GM18508 (cell line): ENCODE measurements at regions not wholly inside any gene's neighbourhood (a gene's known extent, or its start where the extent isn't known, plus 50 kb on each side); places are given as distances from the start of the nearest gene placed in this dataset.

ENCODE experiments used
- ATAC-seq: cut with Tn5 transposase; IDR thresholded peaks from one replicate; pipeline ENCODE4 v1.9.1; 2021; ENCODE audit warnings: moderate number of reproducible peaks; ENCODE audit not compliant: insufficient read depth, unreplicated experiment

GRCh38 chr18:10056506-10056905 is 142.7 kb downstream of the VAPA start:
- ATAC-seq, result no peak

GRCh38 chr18:10057401-10057893 is 143.6 kb downstream of the VAPA start:
- no peak for ATAC-seq

- no peak for ATAC-seq
Observed at GRCh38 chr18:10057894-10058791, 144.3 kb downstream of the VAPA start.

GRCh38 chr18:10059610-10060468 is 146.0 kb downstream of the VAPA start:
- ATAC-seq, result no peak

GRCh38 chr18:10060469-10060782 is 146.6 kb downstream of the VAPA start:
- no peak for ATAC-seq

GRCh38 chr18:10060841-10061240 is 147.0 kb downstream of the VAPA start:
- no peak for ATAC-seq

GRCh38 chr18:10061566-10062140 is 147.8 kb downstream of the VAPA start:
- no peak for ATAC-seq

- no peak for ATAC-seq
Observed at GRCh38 chr18:10062302-10063300, 148.8 kb downstream of the VAPA start.

- ATAC-seq, result no peak
Observed at GRCh38 chr18:10063489-10063888, 149.7 kb downstream of the VAPA start.

GRCh38 chr18:10064267-10064666 is 150.5 kb downstream of the VAPA start:
- no peak for ATAC-seq

GRCh38 chr18:10065296-10065695 is 151.5 kb downstream of the VAPA start:
- ATAC-seq, result no peak

- no peak for ATAC-seq
Observed at GRCh38 chr18:10067670-10068659, 154.1 kb downstream of the VAPA start.

- no peak for ATAC-seq
Observed at GRCh38 chr18:10068766-10069567, 155.2 kb downstream of the VAPA start.

- ATAC-seq, result no peak
Observed at GRCh38 chr18:10070561-10071000, 156.8 kb downstream of the VAPA start.

- no peak for ATAC-seq
Observed at GRCh38 chr18:10072671-10073175, 158.9 kb downstream of the VAPA start.

- ATAC-seq, result no peak
Observed at GRCh38 chr18:10074110-10074509, 160.3 kb downstream of the VAPA start.

GRCh38 chr18:10074728-10075127 is 160.9 kb downstream of the VAPA start:
- no peak for ATAC-seq
